KOPT-K1 (cell line): ENCODE measurements at regions not wholly inside any gene's neighbourhood (a gene's known extent, or its start where the extent isn't known, plus 50 kb on each side); places are given as distances from the start of the nearest gene placed in this dataset.

ENCODE experiments used
- H3K27ac ChIP-seq: fragments of 200-600 bp; sonication (generic); 2 replicates; pipeline ENCODE4 v1.5.1; 2016; ENCODE audit warnings: antibody characterized with exemption, mild to moderate bottlenecking, low read depth, low read length; ENCODE audit not compliant: poor library complexity, severe bottlenecking
- H3K36me3 ChIP-seq: fragments of 200-600 bp; sonication (generic); 2 replicates; pipeline ENCODE4 v1.5.1; 2017; ENCODE audit warnings: antibody characterized with exemption, mild to moderate bottlenecking, low read length, moderate library complexity; ENCODE audit not compliant: insufficient read depth
- H3K9me3 ChIP-seq: fragments of 200-600 bp; sonication (generic); 2 replicates; pipeline ENCODE4 v1.5.1; 2017; ENCODE audit warnings: antibody characterized with exemption, low read length, mild to moderate bottlenecking; ENCODE audit not compliant: insufficient read depth, poor library complexity, severe bottlenecking

- H3K36me3 ChIP-seq = no peaks in the 10 kb centered on the region
- H3K9me3 ChIP-seq = no peaks in the 10 kb centered on the region
- H3K27ac ChIP-seq = peak overlapping the region; percentile 12
Measured at GRCh38 chr2:234145057-234145456, 94.6 kb downstream of the SPP2 start.

GRCh38 chr2:234143896-234144295 lies 93.4 kb downstream of the SPP2 start:
- H3K36me3 ChIP-seq = no peaks in the 10 kb centered on the region
- peak overlapping the region; percentile 30 for H3K27ac ChIP-seq
- H3K9me3 ChIP-seq = no peaks in the 10 kb centered on the region

GRCh38 chr2:234142530-234142929 lies 92.0 kb downstream of the SPP2 start:
- Histone ChIP-seq H3K36me3 (no peaks in the 10 kb centered on the region), H3K9me3 (no peaks in the 10 kb centered on the region)

GRCh38 chr2:234139755-234140154 lies 89.3 kb downstream of the SPP2 start:
- no peaks in the 10 kb centered on the region for H3K9me3 ChIP-seq
- H3K36me3 ChIP-seq = no peaks in the 10 kb centered on the region
- peak overlapping the region; percentile 44 for H3K27ac ChIP-seq

More at GRCh38 chr2:234142530-234142929, 92.0 kb downstream of the SPP2 start:
- peak overlapping the region; percentile 32 for H3K27ac ChIP-seq

GRCh38 chr2:234138836-234139235 lies 88.3 kb downstream of the SPP2 start:
- Histone ChIP-seq H3K36me3 (no peaks in the 10 kb centered on the region), H3K9me3 (no peaks in the 10 kb centered on the region), H3K27ac (peak overlapping the region; percentile 44)

- Histone ChIP-seq H3K36me3 (no peaks in the 10 kb centered on the region), H3K27ac (peak overlapping the region; percentile 67), H3K9me3 (no peaks in the 10 kb centered on the region)
Measured at GRCh38 chr2:234137400-234138014, 87.0 kb downstream of the SPP2 start.

- H3K27ac ChIP-seq = peak overlapping the region; percentile 67
Measured at GRCh38 chr2:234136461-234136860, 86.0 kb downstream of the SPP2 start.

GRCh38 chr2:234135750-234136221 lies 85.3 kb downstream of the SPP2 start:
- Histone ChIP-seq H3K27ac (peak overlapping the region; percentile 67), H3K36me3 (no peaks in the 10 kb centered on the region)

More at GRCh38 chr2:234136461-234136860, 86.0 kb downstream of the SPP2 start:
- no peaks in the 10 kb centered on the region for H3K36me3 ChIP-seq
- H3K9me3 ChIP-seq = no peaks in the 10 kb centered on the region

GRCh38 chr2:234134496-234134895 lies 84.0 kb downstream of the SPP2 start:
- Histone ChIP-seq H3K9me3 (no peaks in the 10 kb centered on the region), H3K27ac (no peak overlapping the region), H3K36me3 (no peaks in the 10 kb centered on the region)

More at GRCh38 chr2:234135750-234136221, 85.3 kb downstream of the SPP2 start:
- no peaks in the 10 kb centered on the region for H3K9me3 ChIP-seq

DNA sequence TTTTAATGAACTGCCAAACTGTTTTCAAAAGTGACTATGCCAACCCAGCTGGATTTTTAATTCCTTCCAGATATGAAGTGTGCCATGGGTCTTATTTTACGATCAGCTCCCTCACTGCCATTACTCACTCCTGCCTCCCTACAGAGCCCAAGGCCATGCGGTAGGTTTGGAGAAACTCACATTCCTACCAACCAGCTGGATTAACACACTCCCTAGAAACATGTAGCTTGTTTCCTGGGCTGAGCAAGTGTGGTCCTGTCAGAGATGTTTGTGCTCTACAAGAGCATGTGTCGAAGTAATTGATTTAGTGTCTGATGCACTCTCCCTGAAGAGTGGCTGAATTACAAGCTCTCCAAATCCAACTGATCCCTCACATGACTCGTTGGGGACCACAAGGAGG lies 82.5 kb downstream of the SPP2 start:
- Histone ChIP-seq H3K27ac (no peak overlapping the region), H3K36me3 (no peaks in the 10 kb centered on the region), H3K9me3 (no peaks in the 10 kb centered on the region)

DNA sequence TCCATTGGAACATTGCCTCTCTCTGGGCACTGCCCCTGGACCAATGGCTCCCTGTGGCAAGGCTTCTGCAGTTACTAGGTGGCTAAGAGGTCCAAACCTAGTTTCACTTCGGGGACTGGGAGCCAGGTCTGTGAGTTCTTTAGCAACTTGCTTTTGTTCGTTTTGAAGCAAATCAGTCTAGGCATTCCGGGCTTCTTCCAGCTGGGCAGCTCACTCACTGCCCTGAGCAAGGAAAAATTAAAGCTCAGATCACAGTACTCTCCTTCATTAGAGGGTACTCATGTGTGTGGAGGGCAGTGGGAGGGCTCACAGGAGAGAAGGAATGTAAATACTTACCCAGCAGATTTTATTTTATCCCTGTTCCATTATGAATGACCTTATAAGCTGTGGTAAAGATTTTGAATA lies 80.3 kb downstream of the SPP2 start:
- Histone ChIP-seq H3K9me3 (no peaks in the 10 kb centered on the region), H3K36me3 (no peaks in the 10 kb centered on the region), H3K27ac (no peak overlapping the region)

DNA sequence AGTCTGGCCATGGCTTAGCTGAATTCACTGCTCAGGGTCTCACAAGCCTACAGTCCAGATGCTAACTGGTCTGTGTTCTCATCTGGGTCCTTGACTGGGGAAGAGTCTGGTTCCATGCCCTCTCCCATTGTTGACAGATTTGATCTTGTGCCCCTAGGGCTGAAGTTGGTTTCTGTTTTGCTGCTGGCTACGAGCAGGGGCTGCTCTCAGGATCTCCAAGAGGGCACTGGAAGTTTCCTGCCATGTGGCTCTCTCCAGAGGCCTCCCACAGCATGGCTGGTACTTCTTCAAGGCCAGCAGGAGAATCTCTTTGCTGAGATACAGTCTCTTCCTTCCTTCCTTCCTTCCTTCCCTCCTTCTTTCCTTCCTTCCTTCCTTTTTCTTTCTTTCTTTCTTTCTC lies 78.1 kb downstream of the SPP2 start:
- Histone ChIP-seq H3K9me3 (no peaks in the 10 kb centered on the region), H3K27ac (no peak overlapping the region), H3K36me3 (no peaks in the 10 kb centered on the region)
